HL-60 (cell line): ENCODE measurements at regions not wholly inside any gene's neighbourhood (a gene's known extent, or its start where the extent isn't known, plus 50 kb on each side); places are given as distances from the start of the nearest gene placed in this dataset.
"Not testable (repeated sequence)": the region's sequence is repeated elsewhere in the genome, so short reads cannot be mapped to it uniquely, and the experiment has no call there.

Experiments
- DNase-seq, 2 experiments: peaks; one replicate each; pipeline ENCODE4 v3.0.0-alpha.2; 2010 to 2020; ENCODE audit warnings: low read depth in 1 of 2, low spot score in 1 of 2
- H3K27ac ChIP-seq: fragments of 250-450 bp; sonication (Bioruptor Pico); replicated peaks from 2 replicates; pipeline ENCODE4 v1.5.1; 2020; ENCODE audit warnings: mild to moderate bottlenecking, moderate library complexity
- H3K27me3 ChIP-seq: fragments of 250-450 bp; sonication (Bioruptor Pico); 2 replicates; pipeline ENCODE4 v1.5.1; 2021; ENCODE audit warnings: mild to moderate bottlenecking, moderate library complexity; ENCODE audit not compliant: insufficient read depth, poor library complexity, severe bottlenecking
- H3K4me3 ChIP-seq: replicated peaks from 2 replicates; pipeline ENCODE4 v1.5.1; 2011; ENCODE audit warnings: mild to moderate bottlenecking, control low read depth, low read length; ENCODE audit not compliant: insufficient read depth
- GABPA ChIP-seq: IDR thresholded peaks from 2 replicates; pipeline ENCODE4 v1.6.1; 2012; ENCODE audit warnings: low read depth
- POLR2AphosphoS5 ChIP-seq: IDR thresholded peaks from 2 replicates; pipeline ENCODE4 v1.6.1; 2012; ENCODE audit warnings: low read depth
- REST ChIP-seq: IDR thresholded peaks from 2 replicates; pipeline ENCODE4 v1.6.1; 2012; ENCODE audit warnings: low read depth; ENCODE audit not compliant: insufficient replicate concordance
- SPI1 ChIP-seq: IDR thresholded peaks from 2 replicates; pipeline ENCODE4 v1.6.1; 2012; ENCODE audit warnings: low read depth, mild to moderate bottlenecking, borderline replicate concordance
- TF ChIP-seq, protein P1 (sequence below): IDR thresholded peaks from one replicate; pipeline ENCODE4 v1.5.1; 2011; ENCODE audit warnings: low read length, control low read depth, inconsistent platforms; ENCODE audit not compliant: insufficient read depth

GRCh38 chr2:16350211-16350610 is 315.4 kb downstream of the CYRIA start:
- TF ChIP-seq SPI1, result no peak
- no peak overlapping the region for H3K4me3 ChIP-seq
- DNase-seq, result no peak
- no peak overlapping the region for H3K27ac ChIP-seq
- no peaks in the 10 kb centered on the region for H3K27me3 ChIP-seq

- Histone ChIP-seq H3K4me3 (no peak overlapping the region), H3K27me3 (no peaks in the 10 kb centered on the region), H3K27ac (no peak overlapping the region)
- TF ChIP-seq, protein P1, sequence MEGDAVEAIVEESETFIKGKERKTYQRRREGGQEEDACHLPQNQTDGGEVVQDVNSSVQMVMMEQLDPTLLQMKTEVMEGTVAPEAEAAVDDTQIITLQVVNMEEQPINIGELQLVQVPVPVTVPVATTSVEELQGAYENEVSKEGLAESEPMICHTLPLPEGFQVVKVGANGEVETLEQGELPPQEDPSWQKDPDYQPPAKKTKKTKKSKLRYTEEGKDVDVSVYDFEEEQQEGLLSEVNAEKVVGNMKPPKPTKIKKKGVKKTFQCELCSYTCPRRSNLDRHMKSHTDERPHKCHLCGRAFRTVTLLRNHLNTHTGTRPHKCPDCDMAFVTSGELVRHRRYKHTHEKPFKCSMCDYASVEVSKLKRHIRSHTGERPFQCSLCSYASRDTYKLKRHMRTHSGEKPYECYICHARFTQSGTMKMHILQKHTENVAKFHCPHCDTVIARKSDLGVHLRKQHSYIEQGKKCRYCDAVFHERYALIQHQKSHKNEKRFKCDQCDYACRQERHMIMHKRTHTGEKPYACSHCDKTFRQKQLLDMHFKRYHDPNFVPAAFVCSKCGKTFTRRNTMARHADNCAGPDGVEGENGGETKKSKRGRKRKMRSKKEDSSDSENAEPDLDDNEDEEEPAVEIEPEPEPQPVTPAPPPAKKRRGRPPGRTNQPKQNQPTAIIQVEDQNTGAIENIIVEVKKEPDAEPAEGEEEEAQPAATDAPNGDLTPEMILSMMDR, result no peak
- TF ChIP-seq POLR2AphosphoS5 (no peak), GABPA (no peak), REST (no peak), SPI1 (no peak)
- DNase-seq, result no peak
Measured at GRCh38 chr2:16349811-16350210, 315.8 kb downstream of the CYRIA start.

DNA sequence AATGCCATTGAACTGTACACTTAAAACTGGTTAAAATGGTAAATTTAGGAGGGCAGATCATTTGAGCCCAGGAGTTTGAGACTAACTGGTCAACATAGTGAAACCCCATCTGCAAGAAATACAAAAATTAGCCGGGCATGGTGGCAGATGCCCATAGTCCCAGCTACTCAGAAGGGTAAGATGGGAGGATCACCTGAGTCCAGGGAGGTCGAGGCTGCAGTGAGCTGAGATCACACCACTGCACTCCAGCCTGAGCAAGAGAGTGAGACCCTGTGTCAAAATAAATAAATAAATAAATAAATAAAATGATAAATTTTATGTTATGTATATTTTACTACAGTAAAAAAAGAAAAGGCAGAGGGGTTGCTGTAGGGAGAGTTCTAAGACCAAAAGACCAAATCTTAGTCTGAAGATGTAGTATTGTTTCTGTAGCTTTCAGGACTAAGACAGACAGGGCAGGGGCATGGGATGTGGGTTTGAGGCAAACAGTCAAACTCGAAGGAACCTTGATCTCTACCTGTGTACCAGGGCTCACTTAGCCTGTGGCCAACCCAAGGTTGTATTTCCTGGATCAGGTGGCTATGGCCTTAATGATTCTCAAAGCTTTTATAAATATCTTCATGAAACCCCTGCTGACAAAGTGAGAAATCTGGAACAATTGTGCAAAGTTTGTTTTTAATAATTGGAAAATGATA is 316.7 kb downstream of the CYRIA start:
- Histone ChIP-seq H3K4me3 (no peak overlapping the region), H3K27ac (no peak overlapping the region), H3K27me3 (no peaks in the 10 kb centered on the region)
- DNase-seq, result no peak
- TF ChIP-seq SPI1, result no peak
- no peak for TF ChIP-seq GABPA
- TF ChIP-seq POLR2AphosphoS5, result no peak
- TF ChIP-seq, protein P1, result no peak
- no peak for TF ChIP-seq REST

- Histone ChIP-seq H3K27me3 (no peaks in the 10 kb centered on the region), H3K4me3 (no peak overlapping the region), H3K27ac (no peak overlapping the region)
- TF ChIP-seq SPI1, result no peak
- no peak for TF ChIP-seq REST
- no peak for TF ChIP-seq POLR2AphosphoS5
- TF ChIP-seq GABPA, result no peak
- TF ChIP-seq, protein P1, result no peak
- no peak for DNase-seq
Measured at GRCh38 chr2:16346671-16347070, 319.0 kb downstream of the CYRIA start.

DNA sequence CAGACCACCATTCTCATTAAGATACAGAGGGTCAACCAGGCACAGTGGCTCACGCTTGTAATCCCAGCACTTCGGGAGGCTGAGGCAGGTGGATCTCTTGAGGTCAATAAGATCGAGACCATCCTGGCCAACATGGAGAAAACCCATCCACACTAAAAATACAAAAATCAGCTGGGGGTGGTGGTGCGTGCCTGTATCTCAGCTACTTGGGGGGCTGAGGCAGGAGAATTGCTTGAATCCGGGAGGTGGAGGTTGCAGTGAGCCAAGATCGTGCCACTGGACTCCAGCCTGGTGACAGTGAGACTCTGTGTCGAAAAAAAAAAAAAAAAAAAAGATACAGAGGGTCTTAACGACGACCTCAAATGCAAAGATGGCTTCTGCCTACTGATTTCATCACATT is 320.4 kb downstream of the CYRIA start:
- H3K27me3 ChIP-seq, H3K27ac ChIP-seq, DNase-seq, H3K4me3 ChIP-seq: not testable (repeated sequence)
